LNCAP (cell line): ENCODE measurements at regions not wholly inside any gene's neighbourhood (a gene's known extent, or its start where the extent isn't known, plus 50 kb on each side); places are given as distances from the start of the nearest gene placed in this dataset.

Experiments used
- CTCF ChIP-seq: fragments of 450-650 bp; IDR thresholded peaks from 2 replicates; pipeline ENCODE4 v1.5.1; 2017; ENCODE audit warnings: mild to moderate bottlenecking

GRCh38 chr2:16481351-16481750 lies 184.3 kb downstream of the CYRIA start:
- no peak for TF ChIP-seq CTCF

GRCh38 chr2:16479721-16480120 lies 185.9 kb downstream of the CYRIA start:
- no peak for TF ChIP-seq CTCF

GRCh38 chr2:16478434-16479210 lies 187.0 kb downstream of the CYRIA start:
- TF ChIP-seq CTCF = no peak

- TF ChIP-seq CTCF = no peak
These were observed 188.0 kb downstream of the CYRIA start for GRCh38 chr2:16477648-16478047.

- no peak for TF ChIP-seq CTCF
These were observed 188.8 kb downstream of the CYRIA start for GRCh38 chr2:16476866-16477265.

- TF ChIP-seq CTCF = no peak
These were observed 189.6 kb downstream of the CYRIA start for GRCh38 chr2:16475986-16476567.

GRCh38 chr2:16475586-16475985 lies 190.0 kb downstream of the CYRIA start:
- TF ChIP-seq CTCF = no peak
